Natural killer cell (primary cell): ENCODE measurements at regions not wholly inside any gene's neighbourhood (a gene's known extent, or its start where the extent isn't known, plus 50 kb on each side); places are given as distances from the start of the nearest gene placed in this dataset.

ENCODE experiments used
- ATAC-seq, 3 donors: fragments of 150-1000 bp in 2 of 3; fragments of 200-7000 bp in 1 of 3; cut with Tn5 transposase; 1 replicate in 1 of 3; 2 replicates in 2 of 3; pipeline ENCODE4 v1.10.0; 2021; ENCODE audit warnings: mild to moderate bottlenecking in 2 of 3, moderate library complexity in 2 of 3
- DNase-seq, 2 donors: peaks; one replicate each; pipeline versions ENCODE4 v3.0.0 to v3.0.0-alpha.2; 2013 to 2021; ENCODE audit warnings: mixed read lengths in 1 of 2
- H3K27ac ChIP-seq: one replicate; pipeline ENCODE4 v1.5.1; 2013; ENCODE audit warnings: mild to moderate bottlenecking, low read length
- H3K27me3 ChIP-seq: one replicate; pipeline ENCODE4 v1.6.1; 2013; ENCODE audit warnings: low read length; ENCODE audit not compliant: control insufficient read depth, insufficient read depth
- H3K36me3 ChIP-seq: one replicate; pipeline ENCODE4 v1.6.1; 2013; ENCODE audit warnings: low read length; ENCODE audit not compliant: control insufficient read depth, insufficient read depth
- H3K4me1 ChIP-seq: one replicate; pipeline ENCODE4 v1.6.1; 2013; ENCODE audit warnings: low read length; ENCODE audit not compliant: control insufficient read depth, insufficient read depth
- H3K4me3 ChIP-seq: one replicate; pipeline ENCODE4 v1.5.1; 2013; ENCODE audit warnings: low read length
- H3K9me3 ChIP-seq: one replicate; pipeline ENCODE4 v1.6.1; 2013; ENCODE audit warnings: low read length; ENCODE audit not compliant: control insufficient read depth, insufficient read depth
- H3K27ac Mint-ChIP-seq, 2 donors: one replicate each; pipeline ENCODE4 v1.8.0; 2022; ENCODE audit warnings: mild to moderate bottlenecking in 2 of 2, mixed read lengths in 2 of 2, moderate library complexity in 1 of 2
- H3K27me3 Mint-ChIP-seq, 2 donors: one replicate each; pipeline ENCODE4 v1.8.0; 2022; ENCODE audit warnings: low read depth in 2 of 2, mixed read lengths in 2 of 2
- H3K36me3 Mint-ChIP-seq: one replicate; pipeline ENCODE4 v1.8.0; 2022; ENCODE audit warnings: mixed read lengths
- H3K4me1 Mint-ChIP-seq, 2 donors: one replicate each; pipeline ENCODE4 v1.8.0; 2022; ENCODE audit warnings: mixed read lengths in 2 of 2
- H3K4me3 Mint-ChIP-seq: one replicate; pipeline ENCODE4 v1.8.0; 2022; ENCODE audit warnings: mild to moderate bottlenecking, moderate library complexity, mixed read lengths
- H3K9me3 Mint-ChIP-seq, 2 donors: one replicate each; pipeline ENCODE4 v1.8.0; 2022; ENCODE audit warnings: mixed read lengths in 2 of 2
- WGBS: methylation state at CpG from one replicate; pipeline ENCODE4 v1.1.7; 2013; ENCODE audit warnings: missing lambda C conversion rate; ENCODE audit not compliant: insufficient coverage; 5-methylcytosine and 5-hydroxymethylcytosine counted together
- intact Hi-C: fragments of 100-400 bp; cut with micrococcal nuclease; formaldehyde crosslinking; loops from one replicate; pipeline ENCODE4 v1.14.2; 2022
- TF ChIP-seq, protein P1 (sequence below): fragments of 200-600 bp; IDR thresholded peaks from one replicate; pipeline ENCODE4 v1.8.0; 2022; ENCODE audit warnings: antibody characterized with exemption

DNA sequence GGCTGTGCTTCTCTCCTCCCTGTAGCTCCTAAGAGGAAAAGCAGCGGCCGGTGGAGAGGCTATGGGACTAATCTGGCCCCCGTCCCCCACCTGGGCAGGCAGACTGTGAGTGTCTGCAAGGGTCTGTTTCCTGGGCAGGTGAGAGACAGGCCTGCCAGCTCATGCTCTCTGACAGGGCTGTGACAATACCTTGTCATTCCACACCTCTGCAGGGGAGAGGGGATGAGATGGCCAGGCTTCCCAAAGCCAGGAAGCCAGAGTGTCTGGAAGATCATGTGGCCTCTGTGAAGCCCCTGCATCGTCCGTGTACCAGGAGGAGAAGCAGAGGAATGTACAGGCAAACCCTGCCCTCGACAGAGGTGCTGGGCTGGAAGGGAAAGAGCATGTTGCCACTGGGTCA is 142.5 kb upstream of the GATA6 start:
- H3K9me3 ChIP-seq: no peaks in the 10 kb centered on the region
- no peak overlapping the region for H3K4me3 Mint-ChIP-seq
- H3K27ac Mint-ChIP-seq: no peak overlapping the region
- H3K27me3 Mint-ChIP-seq: peaks cover 8 to 15% of the 10 kb centered on the region in 2 donors
- no peaks in the 10 kb centered on the region for H3K9me3 Mint-ChIP-seq
- H3K36me3 Mint-ChIP-seq: no peaks in the 10 kb centered on the region
- no peaks in the 10 kb centered on the region for H3K4me1 Mint-ChIP-seq
- ATAC-seq (no peak), DNase-seq (no peak)
- no peak overlapping the region for H3K4me3 ChIP-seq
- 73% methylated on average over 6 of the region's 6 CpGs for WGBS
- H3K4me1 ChIP-seq: no peaks in the 10 kb centered on the region
- no peaks in the 10 kb centered on the region for H3K36me3 ChIP-seq
- no peak overlapping the region for H3K27ac ChIP-seq
- intact Hi-C loops: no loop called here
- no peaks in the 10 kb centered on the region for H3K27me3 ChIP-seq
- TF ChIP-seq, protein P1, sequence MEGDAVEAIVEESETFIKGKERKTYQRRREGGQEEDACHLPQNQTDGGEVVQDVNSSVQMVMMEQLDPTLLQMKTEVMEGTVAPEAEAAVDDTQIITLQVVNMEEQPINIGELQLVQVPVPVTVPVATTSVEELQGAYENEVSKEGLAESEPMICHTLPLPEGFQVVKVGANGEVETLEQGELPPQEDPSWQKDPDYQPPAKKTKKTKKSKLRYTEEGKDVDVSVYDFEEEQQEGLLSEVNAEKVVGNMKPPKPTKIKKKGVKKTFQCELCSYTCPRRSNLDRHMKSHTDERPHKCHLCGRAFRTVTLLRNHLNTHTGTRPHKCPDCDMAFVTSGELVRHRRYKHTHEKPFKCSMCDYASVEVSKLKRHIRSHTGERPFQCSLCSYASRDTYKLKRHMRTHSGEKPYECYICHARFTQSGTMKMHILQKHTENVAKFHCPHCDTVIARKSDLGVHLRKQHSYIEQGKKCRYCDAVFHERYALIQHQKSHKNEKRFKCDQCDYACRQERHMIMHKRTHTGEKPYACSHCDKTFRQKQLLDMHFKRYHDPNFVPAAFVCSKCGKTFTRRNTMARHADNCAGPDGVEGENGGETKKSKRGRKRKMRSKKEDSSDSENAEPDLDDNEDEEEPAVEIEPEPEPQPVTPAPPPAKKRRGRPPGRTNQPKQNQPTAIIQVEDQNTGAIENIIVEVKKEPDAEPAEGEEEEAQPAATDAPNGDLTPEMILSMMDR: no peak

DNA sequence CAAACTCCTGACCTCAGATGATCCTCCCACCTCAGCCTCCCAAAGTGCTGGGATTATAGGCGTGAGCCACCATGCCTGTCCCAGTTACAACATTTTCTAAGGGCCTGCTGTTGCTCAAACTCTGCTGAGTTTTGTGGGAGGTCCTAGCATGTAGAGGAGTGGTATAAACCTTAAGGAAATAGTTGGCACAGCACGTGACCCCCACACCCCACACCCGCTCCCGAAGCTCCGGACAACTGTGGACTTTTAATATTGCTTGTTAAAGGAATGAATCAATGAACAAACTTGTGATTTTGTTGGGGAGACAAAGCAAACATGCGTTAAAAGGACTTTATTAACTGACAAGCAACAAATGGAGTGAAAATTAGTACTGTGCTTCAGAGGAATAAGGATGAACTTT is 137.8 kb upstream of the GATA6 start:
- TF ChIP-seq, protein P1: no peak
- Histone ChIP-seq H3K27ac (no peak overlapping the region), H3K27me3 (no peaks in the 10 kb centered on the region), H3K4me3 (no peak overlapping the region), H3K9me3 (no peaks in the 10 kb centered on the region), H3K4me1 (no peaks in the 10 kb centered on the region), H3K36me3 (no peaks in the 10 kb centered on the region)
- intact Hi-C loops: no loop called here
- DNase-seq (no peak), ATAC-seq (no peak)
- Mint-ChIP-seq H3K9me3 (no peaks in the 10 kb centered on the region), H3K4me3 (no peak overlapping the region), H3K27ac (no peak overlapping the region), H3K4me1 (no peaks in the 10 kb centered on the region), H3K36me3 (no peaks in the 10 kb centered on the region), H3K27me3 (peaks cover 14 to 18% of the 10 kb centered on the region in 2 donors)
- WGBS: 87% methylated on average over 6 of the region's 6 CpGs

DNA sequence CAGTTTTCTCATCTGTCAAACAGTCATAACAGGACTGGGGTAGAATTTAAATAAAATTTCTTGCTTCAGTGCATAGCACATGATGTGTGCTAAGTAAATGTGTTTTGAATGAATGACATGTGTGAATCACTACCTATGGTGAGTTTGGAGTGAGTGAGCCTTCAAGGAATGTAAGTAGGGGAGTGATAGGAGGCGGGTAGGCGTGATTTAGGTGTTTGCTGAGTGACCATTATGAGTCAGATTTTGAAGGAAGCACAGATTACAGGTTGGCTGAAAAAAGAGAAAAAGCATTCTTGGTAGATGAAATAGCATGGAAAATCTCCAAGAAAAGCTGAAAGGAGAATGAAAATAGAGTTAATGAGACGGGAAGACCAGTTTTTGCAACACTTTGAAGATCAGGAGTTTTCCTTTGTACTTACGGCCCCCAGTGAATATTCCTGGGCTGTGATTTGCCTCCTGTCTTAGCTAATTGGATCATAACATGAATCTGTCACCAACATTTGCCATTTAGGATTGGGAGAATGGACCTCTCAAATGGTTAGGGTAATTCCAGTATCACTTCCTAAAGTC is 136.9 kb upstream of the GATA6 start:
- Histone ChIP-seq H3K27ac (no peak overlapping the region), H3K4me3 (no peak overlapping the region), H3K9me3 (no peaks in the 10 kb centered on the region), H3K36me3 (no peaks in the 10 kb centered on the region), H3K4me1 (no peaks in the 10 kb centered on the region), H3K27me3 (no peaks in the 10 kb centered on the region)
- no peaks in the 10 kb centered on the region for H3K36me3 Mint-ChIP-seq
- no peak for DNase-seq
- H3K27me3 Mint-ChIP-seq: peaks cover 13 to 14% of the 10 kb centered on the region in 2 donors
- WGBS: 84% methylated on average over 4 of the region's 4 CpGs
- intact Hi-C loops: no loop called here
- TF ChIP-seq, protein P1: no peak
- no peaks in the 10 kb centered on the region for H3K9me3 Mint-ChIP-seq
- ATAC-seq: no peak
- no peak overlapping the region for H3K27ac Mint-ChIP-seq
- no peaks in the 10 kb centered on the region for H3K4me1 Mint-ChIP-seq
- H3K4me3 Mint-ChIP-seq: no peak overlapping the region

DNA sequence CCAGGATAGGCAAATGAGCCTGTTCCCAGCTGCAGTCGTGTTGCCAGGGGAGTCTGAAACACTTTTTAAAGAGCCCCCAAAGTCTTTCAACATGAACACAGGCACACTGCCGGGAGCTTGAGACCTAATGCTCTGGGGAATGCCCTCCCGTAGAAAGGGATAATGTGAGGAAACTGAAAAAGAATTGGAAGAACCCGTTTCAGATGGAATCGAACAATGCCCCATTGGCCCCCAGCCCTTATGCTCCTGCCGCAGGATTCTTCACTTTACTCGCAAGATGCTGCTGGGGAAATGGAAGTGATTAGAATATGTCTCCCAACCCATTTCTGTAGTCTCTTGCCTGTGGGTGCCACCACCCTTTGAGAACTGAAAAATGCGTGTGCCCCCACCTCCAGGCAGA is 136.3 kb upstream of the GATA6 start:
- Histone ChIP-seq H3K27me3 (no peaks in the 10 kb centered on the region), H3K27ac (no peak overlapping the region), H3K4me1 (no peaks in the 10 kb centered on the region), H3K4me3 (no peak overlapping the region), H3K36me3 (no peaks in the 10 kb centered on the region), H3K9me3 (no peaks in the 10 kb centered on the region)
- no peak overlapping the region for H3K4me3 Mint-ChIP-seq
- no peak overlapping the region for H3K27ac Mint-ChIP-seq
- H3K36me3 Mint-ChIP-seq: no peaks in the 10 kb centered on the region
- 83% methylated on average over 8 of the region's 8 CpGs for WGBS
- H3K9me3 Mint-ChIP-seq: no peaks in the 10 kb centered on the region
- H3K4me1 Mint-ChIP-seq: no peaks in the 10 kb centered on the region
- ATAC-seq (no peak), DNase-seq (no peak)
- TF ChIP-seq, protein P1: no peak
- intact Hi-C loops: no loop called here
- H3K27me3 Mint-ChIP-seq: peaks cover 13 to 14% of the 10 kb centered on the region in 2 donors
